OCI-LY1 (cell line): ENCODE measurements at regions not wholly inside any gene's neighbourhood (a gene's known extent, or its start where the extent isn't known, plus 50 kb on each side); places are given as distances from the start of the nearest gene placed in this dataset.

Source experiments
- CTCF ChIP-seq: fragments of 200-600 bp; sonication (generic), shearing (Covaris generic); IDR thresholded peaks from 2 replicates; pipeline ENCODE4 v1.5.1; 2017; ENCODE audit warnings: mild to moderate bottlenecking, antibody characterized with exemption, low read length, moderate library complexity, mixed read lengths
- EZH2 ChIP-seq: fragments of 200-600 bp; sonication (generic), shearing (Covaris generic); IDR thresholded peaks from 2 replicates; pipeline ENCODE4 v1.8.0; 2017; ENCODE audit warnings: borderline replicate concordance, mixed run types, mild to moderate bottlenecking, antibody characterized with exemption, low read length, moderate library complexity, mixed read lengths

- no peak for TF ChIP-seq CTCF
- TF ChIP-seq EZH2 = no peak
Observed at GRCh38 chr3:116852803-116853202, 143.2 kb downstream of the TUSC7 start.
